GM18517 (cell line): ENCODE measurements at regions not wholly inside any gene's neighbourhood (a gene's known extent, or its start where the extent isn't known, plus 50 kb on each side); places are given as distances from the start of the nearest gene placed in this dataset.

Experiments used
- ATAC-seq: cut with Tn5 transposase; IDR thresholded peaks from one replicate; pipeline ENCODE4 v1.9.1; 2021; ENCODE audit warnings: mild to moderate bottlenecking, moderate library complexity; ENCODE audit not compliant: unreplicated experiment

DNA sequence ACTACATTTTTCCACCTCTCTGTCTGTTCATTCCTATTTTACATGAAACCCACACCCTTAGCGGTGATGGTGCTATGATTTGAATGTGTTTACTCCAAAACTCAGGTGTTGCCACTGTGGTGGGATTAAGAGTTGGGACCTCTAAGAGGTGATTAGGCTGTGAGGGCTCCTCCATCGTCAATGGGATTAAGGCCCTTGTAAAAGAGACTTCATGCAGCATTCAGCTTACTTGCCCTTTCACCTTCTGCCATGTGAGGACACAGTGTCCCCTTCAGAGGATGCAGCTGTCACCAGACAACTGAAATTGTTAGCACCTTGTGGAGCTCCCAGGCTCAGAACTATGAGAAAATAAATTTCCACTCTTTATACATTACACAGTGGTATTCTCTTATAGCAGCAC lies 182.2 kb downstream of the NOC3L start:
- ATAC-seq, result no peak

GRCh38 chr10:94183666-94184264 lies 179.0 kb downstream of the NOC3L start:
- no peak for ATAC-seq

DNA sequence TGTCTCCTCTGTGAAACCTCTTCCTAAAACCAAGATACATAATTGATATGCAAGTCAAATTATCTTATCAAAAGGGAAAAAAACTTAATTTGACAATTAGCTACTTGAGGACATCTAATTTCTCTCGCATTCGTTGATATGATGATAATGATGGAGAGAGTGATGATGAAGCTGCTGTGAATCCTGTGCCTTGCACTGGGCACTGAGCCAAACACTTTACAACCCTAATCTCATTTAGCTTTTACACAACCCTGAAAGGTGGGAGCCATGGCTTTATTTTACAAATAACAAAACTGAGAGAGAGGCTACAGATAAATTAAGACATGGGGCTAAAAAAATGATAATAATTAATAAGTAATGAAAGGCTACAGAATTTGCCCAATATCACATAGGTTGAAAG lies 176.0 kb downstream of the NOC3L start:
- ATAC-seq, result no peak

DNA sequence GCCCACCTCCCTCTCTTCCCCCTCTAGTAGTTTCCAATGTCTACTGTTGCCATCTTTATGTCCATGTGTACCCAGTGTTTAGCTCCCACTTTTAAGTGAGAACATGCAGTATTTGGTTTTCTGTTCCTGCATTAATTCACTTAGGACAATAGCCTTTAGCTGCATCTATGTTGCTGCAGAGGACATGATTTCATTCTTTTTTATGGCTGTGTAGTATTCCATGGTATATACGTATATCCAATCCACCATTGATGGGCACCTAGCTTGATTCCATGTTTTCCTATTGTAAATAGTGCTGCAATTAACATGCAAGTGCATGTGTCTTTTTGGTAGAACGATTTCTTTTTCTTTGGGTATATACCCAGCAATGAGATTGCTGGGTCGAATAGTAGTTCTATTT lies 170.4 kb downstream of the NOC3L start:
- ATAC-seq, result no peak

DNA sequence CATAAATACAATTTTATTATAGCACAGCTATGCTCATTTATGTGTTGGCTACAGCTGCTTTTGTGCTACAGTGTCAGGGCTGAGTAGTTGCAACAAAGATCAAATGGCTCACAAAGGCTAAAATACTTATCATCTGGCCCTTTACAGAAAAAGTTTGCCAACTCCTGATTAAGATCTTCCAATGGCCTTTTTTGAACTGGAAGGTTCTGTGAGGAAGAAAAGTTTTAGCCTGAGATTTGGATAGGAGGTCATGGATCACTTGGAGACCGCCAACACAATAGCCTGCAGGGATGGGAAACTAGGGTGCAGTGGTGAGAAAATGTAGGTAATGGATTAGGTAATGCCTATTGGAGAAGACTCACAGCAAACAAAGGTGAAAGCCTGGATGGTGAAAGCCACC lies 169.8 kb downstream of the NOC3L start:
- ATAC-seq, result no peak

GRCh38 chr10:94193466-94193924 lies 169.2 kb downstream of the NOC3L start:
- no peak for ATAC-seq

GRCh38 chr10:94194256-94194655 lies 168.5 kb downstream of the NOC3L start:
- no peak for ATAC-seq

- ATAC-seq, result no peak
Measured at GRCh38 chr10:94197241-94197640, 165.5 kb downstream of the NOC3L start.

DNA sequence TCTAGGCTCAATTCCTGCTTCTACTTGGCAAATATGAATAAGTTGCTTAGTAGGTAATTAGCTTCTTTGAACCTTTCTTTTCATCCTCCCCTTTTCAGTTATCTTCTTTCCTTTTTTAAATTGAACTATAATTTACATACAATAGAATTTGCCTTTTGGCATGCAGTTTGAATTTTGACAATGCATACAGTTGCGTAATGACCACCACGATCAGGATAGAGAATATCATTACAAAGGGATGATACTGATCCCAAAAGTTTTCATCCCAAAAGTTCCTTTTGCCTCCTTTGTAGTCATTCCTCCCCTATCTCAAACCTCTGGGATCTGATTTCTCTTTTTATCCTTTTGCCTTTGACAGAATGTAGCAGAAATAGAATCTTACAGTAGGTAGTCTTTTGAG lies 164.4 kb downstream of the NOC3L start:
- no peak for ATAC-seq

- ATAC-seq, result no peak
Measured at GRCh38 chr10:94199565-94199964, 163.2 kb downstream of the NOC3L start.

- ATAC-seq, result no peak
Measured at GRCh38 chr10:94200146-94200837, 162.4 kb downstream of the NOC3L start.

GRCh38 chr10:94205396-94205831 lies 157.3 kb downstream of the NOC3L start:
- no peak for ATAC-seq

- no peak for ATAC-seq
Measured at GRCh38 chr10:94206176-94206575, 156.6 kb downstream of the NOC3L start.

DNA sequence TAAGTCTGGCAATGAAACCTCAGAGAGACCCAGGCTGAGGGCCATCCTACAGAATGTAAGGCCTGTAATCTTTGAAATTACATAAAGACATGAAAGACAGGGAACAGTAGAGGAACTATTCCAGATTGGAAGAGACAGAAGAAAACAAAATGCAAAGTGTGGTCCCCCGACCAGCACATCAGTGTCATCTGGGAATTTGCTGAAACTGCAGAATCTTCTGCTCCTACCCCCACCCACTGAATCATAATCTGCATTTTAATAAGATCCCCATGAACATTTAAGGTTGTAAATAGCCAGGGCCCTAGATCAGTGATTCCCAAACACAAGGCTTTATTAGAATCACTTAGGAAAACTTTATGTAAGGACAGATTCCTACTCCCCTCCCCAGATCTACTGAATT lies 154.4 kb downstream of the NOC3L start:
- ATAC-seq, result no peak

DNA sequence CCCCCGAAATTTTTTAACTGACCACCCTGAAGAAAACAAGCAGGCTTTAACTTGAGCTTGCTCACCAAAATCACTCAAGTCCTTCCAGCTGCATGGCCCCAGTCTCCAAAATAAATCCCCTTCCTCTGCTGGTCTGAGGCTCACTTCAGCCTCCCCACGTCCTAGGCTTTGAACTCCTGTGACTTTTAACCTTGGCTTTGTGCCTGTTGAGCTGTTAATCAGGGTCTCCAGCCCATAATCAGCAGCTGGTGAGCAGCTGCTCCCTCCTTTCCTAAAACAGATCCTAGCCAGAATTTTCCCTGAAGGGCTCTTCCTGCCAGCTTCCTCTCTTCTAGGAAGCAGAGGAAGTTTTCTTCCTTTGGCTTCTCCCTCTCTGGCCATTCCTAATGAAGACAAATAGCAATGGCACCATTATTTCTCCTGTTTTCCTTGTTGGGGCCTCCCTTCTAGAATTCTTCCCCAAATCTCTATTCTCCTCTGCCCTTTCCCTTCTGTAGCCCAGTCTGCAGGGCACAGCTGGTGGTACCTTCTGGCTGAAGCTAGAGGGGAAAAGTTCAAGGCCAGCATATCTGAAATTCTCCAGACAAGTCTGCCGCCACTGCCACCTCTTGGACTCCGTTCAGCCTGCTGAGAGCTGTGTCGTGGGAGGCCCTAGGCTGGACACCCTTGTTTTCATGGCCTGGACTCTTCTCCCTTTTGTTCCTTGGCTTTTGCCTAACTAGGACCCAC lies 152.1 kb downstream of the NOC3L start:
- no peak for ATAC-seq

DNA sequence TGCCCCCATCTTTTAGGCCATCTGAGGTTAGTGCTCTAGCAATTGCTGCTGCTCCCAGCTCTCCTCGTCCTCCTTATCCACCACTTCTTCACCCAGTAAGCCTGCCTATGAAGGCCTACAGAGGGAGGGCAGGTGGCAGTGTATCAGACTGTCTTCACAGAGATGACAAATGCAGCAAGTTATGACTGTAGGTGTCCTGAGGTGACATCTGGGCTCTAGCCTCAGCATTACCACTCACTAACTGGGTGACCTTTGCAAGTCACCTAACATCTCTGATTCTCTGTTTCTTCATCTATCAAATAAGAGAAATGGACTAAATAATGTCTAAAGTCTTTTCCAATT lies 151.6 kb downstream of the NOC3L start:
- ATAC-seq, result no peak

DNA sequence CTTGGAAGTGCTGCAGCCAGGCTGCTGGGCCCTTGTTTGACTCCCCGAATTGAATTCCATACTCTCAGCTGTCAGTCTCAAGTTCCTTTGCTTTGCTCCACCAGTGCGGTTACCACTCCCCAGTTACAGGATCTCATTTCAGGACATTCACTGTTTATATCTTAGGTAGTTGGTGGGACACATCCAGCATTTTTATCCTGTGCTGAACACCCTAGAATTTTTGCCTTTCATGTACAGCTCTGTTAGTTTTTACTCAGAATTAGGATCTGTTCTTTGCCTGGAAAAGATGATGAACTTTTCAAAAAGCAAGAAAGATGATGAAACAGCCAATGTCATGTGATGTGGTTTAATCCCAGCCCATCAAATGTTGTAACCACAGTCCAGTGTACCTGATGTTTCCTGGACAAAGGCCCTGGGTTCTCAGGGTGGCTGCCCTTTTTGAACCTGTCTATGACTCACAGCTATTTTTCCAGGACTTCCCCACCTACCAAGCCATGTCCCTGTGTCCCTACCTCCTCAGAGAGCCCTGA lies 149.7 kb downstream of the NOC3L start:
- ATAC-seq, result no peak

- ATAC-seq, result no peak
Measured at GRCh38 chr10:94213980-94214379, 148.8 kb downstream of the NOC3L start.

GRCh38 chr10:94214481-94214893 lies 148.3 kb downstream of the NOC3L start:
- ATAC-seq, result no peak

GRCh38 chr10:94216201-94216600 lies 146.5 kb downstream of the NOC3L start:
- no peak for ATAC-seq

DNA sequence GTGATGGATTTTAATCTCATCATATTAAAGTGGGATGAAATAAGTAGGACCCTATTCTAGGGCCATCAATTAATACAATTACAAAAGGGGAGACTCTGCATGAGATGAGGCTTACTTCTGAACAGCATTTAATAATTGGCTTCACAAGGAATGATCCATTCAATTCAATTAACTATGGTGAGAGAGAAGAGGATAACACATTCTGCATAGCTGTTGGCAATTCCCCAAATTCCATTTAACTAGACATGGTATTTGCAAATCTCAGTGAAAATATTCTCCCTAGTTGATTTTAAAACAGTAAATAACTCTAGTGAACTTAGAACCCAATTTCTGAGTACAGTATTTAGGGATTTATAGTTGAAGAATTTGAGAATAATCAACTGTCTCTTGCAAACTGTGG lies 145.3 kb downstream of the NOC3L start:
- no peak for ATAC-seq
